CD4-positive, alpha-beta T cell (primary cell): ENCODE measurements at regions not wholly inside any gene's neighbourhood (a gene's known extent, or its start where the extent isn't known, plus 50 kb on each side); places are given as distances from the start of the nearest gene placed in this dataset.

Experiments
- ATAC-seq: fragments of 200-7000 bp; cut with Tn5 transposase; one replicate; pipeline ENCODE4 v1.10.0; 2022; ENCODE audit warnings: mild to moderate bottlenecking; ENCODE audit not compliant: poor library complexity
- CTCF ChIA-PET: fragments of 350-600 bp; sonication (Branson Sonifier 250); formaldehyde crosslinking; loops from one replicate; lab custom pipeline; 2021; ENCODE audit warnings: antibody characterized with exemption, inconsistent platforms; lab: Charles Lee
- POLR2A ChIA-PET: fragments of 350-600 bp; sonication (Branson Sonifier 250); formaldehyde crosslinking; loops from one replicate; lab custom pipeline; 2021; ENCODE audit warnings: antibody characterized with exemption, inconsistent platforms; lab: Charles Lee
- DNase-seq, 14 experiments: peaks; one replicate each; pipeline ENCODE4 v3.0.0-alpha.2; 2013 to 2020; ENCODE audit warnings: mixed read lengths in 2 of 14
- H3K27ac ChIP-seq, 2 donors: one replicate each; pipeline versions ENCODE4 v1.5.1 to v1.7.0; 2013; ENCODE audit warnings: low read length in 2 of 2, low read depth in 1 of 2, mild to moderate bottlenecking in 1 of 2
- H3K27me3 ChIP-seq, 2 experiments: 1 replicate in 1 of 2; 2 replicates in 1 of 2; pipeline versions ENCODE4 v1.6.1 to v1.7.0; 2013; ENCODE audit warnings: low read length in 2 of 2, control low read depth in 1 of 2, mild to moderate bottlenecking in 1 of 2, moderate library complexity in 1 of 2; ENCODE audit not compliant: insufficient read depth in 2 of 2, control insufficient read depth in 1 of 2
- H3K36me3 ChIP-seq: one replicate; pipeline ENCODE4 v1.6.1; 2013; ENCODE audit warnings: low read length, control low read depth; ENCODE audit not compliant: insufficient read depth
- H3K4me1 ChIP-seq: one replicate; pipeline ENCODE4 v1.6.1; 2013; ENCODE audit warnings: low read length, control low read depth; ENCODE audit not compliant: insufficient read depth
- H3K4me3 ChIP-seq: one replicate; pipeline ENCODE4 v1.5.1; 2013; ENCODE audit warnings: mild to moderate bottlenecking, low read length, moderate library complexity
- H3K9me3 ChIP-seq, 2 experiments: 1 replicate in 1 of 2; 2 replicates in 1 of 2; pipeline versions ENCODE4 v1.6.1 to v1.7.0; 2013; ENCODE audit warnings: low read length in 2 of 2, mild to moderate bottlenecking in 2 of 2, control low read depth in 1 of 2, moderate library complexity in 1 of 2; ENCODE audit not compliant: control insufficient read depth in 1 of 2, insufficient read depth in 1 of 2
- H3K27ac Mint-ChIP-seq: one replicate; pipeline ENCODE4 v1.8.0; 2020; ENCODE audit warnings: mixed read lengths
- H3K27me3 Mint-ChIP-seq: one replicate; pipeline ENCODE4 v1.8.0; 2021; ENCODE audit warnings: mixed read lengths
- H3K36me3 Mint-ChIP-seq: one replicate; pipeline ENCODE4 v1.8.0; 2021; ENCODE audit warnings: low read depth, mixed read lengths
- H3K4me1 Mint-ChIP-seq: one replicate; pipeline ENCODE4 v1.8.0; 2021; ENCODE audit warnings: low read depth, mixed read lengths
- H3K4me3 Mint-ChIP-seq: one replicate; pipeline ENCODE4 v1.8.0; 2020; ENCODE audit warnings: mild to moderate bottlenecking, mixed read lengths
- H3K9me3 Mint-ChIP-seq: one replicate; pipeline ENCODE4 v1.8.0; 2020; ENCODE audit warnings: mixed read lengths
- CTCF ChIP-seq: fragments of 200-600 bp; IDR thresholded peaks from one replicate; pipeline ENCODE4 v1.8.0; 2022; ENCODE audit warnings: antibody characterized with exemption, mild to moderate bottlenecking
- intact Hi-C, 2 experiments: fragments of 100-400 bp; cut with DNase I in 1 of 2; cut with micrococcal nuclease in 1 of 2; formaldehyde crosslinking; loops; one replicate each; pipeline versions ENCODE4 v1.15.1 to v1.9.0; 2023 to 2025; cut with DNase I, micrococcal nuclease

DNA sequence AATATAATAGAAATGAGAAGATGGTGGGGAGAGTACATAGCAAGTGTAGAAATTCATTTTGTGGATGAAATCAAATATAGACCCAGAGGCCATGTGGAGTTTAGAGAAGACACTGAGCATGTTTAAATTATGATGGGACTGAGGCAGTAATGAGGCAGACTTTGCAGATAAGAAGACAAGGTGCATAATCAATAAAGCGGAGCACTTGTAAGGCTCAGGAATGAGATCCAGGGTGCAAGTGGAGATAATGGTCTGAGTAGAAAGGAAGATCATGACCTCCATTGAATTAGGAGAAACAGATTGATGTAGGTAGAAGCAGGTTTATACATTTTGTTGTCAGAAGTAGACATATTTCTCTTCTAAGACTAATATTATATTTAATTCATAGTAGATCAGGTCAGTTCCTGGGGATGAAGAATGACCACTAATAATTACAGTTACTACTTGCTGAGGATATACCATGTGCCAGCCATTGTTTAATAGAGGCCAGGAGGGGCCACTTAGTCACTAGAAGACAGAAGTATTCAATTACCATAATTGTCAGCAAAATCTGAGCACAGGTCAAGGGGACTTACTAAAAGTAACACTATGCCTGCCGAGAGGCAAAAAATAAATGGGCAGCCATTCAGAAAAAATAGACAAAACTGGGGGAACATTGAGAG, 479.8 kb downstream of the DNAH5 start:
- CTCF ChIA-PET = no interaction called here
- H3K4me1 Mint-ChIP-seq = no peaks in the 10 kb centered on the region
- no peak overlapping the region for H3K4me3 Mint-ChIP-seq
- H3K36me3 Mint-ChIP-seq = no peaks in the 10 kb centered on the region
- POLR2A ChIA-PET = no interaction called here
- Histone ChIP-seq H3K4me3 (no peak overlapping the region), H3K9me3 (peaks cover 0 to 5% of the 10 kb centered on the region in 2 experiments), H3K27ac (no peak overlapping the region), H3K36me3 (no peaks in the 10 kb centered on the region), H3K4me1 (no peaks in the 10 kb centered on the region), H3K27me3 (no peaks in the 10 kb centered on the region)
- no peak overlapping the region for H3K27ac Mint-ChIP-seq
- ATAC-seq (no peak), DNase-seq (no peak)
- intact Hi-C loops = no loop called here
- no peak for TF ChIP-seq CTCF
- H3K9me3 Mint-ChIP-seq = peaks cover 15% of the 10 kb centered on the region
- H3K27me3 Mint-ChIP-seq = no peaks in the 10 kb centered on the region

DNA sequence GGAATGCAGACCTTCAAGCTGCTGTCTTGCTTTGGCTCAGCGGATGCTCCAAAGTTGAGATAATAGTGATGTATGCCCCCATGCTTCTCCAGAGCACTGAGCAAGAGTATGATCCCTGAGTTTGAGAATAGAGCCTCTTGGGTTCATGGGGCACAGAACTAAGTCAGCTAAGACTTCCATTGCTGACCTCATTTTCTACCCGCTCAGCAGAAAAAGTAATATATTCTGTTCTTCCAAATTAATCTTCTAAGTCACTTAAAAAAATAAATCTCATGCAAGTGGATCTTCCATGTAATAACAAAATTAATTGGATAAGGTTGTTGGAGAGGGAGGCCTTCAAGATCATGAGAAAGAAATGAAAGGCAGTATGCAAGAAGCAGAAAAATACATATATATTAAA, 483.9 kb downstream of the DNAH5 start:
- Histone ChIP-seq H3K4me1 (no peaks in the 10 kb centered on the region), H3K27me3 (no peaks in the 10 kb centered on the region), H3K36me3 (no peaks in the 10 kb centered on the region), H3K27ac (no peak overlapping the region), H3K9me3 (no peaks in the 10 kb centered on the region), H3K4me3 (no peak overlapping the region)
- Mint-ChIP-seq H3K27me3 (no peaks in the 10 kb centered on the region), H3K9me3 (peaks cover 19% of the 10 kb centered on the region), H3K4me1 (no peaks in the 10 kb centered on the region), H3K4me3 (no peak overlapping the region), H3K36me3 (no peaks in the 10 kb centered on the region), H3K27ac (no peak overlapping the region)
- ChIA-PET CTCF (no interaction called here), POLR2A (no interaction called here)
- intact Hi-C loops = no loop called here
- DNase-seq = no peak
- no peak for ATAC-seq
- TF ChIP-seq CTCF = no peak

DNA sequence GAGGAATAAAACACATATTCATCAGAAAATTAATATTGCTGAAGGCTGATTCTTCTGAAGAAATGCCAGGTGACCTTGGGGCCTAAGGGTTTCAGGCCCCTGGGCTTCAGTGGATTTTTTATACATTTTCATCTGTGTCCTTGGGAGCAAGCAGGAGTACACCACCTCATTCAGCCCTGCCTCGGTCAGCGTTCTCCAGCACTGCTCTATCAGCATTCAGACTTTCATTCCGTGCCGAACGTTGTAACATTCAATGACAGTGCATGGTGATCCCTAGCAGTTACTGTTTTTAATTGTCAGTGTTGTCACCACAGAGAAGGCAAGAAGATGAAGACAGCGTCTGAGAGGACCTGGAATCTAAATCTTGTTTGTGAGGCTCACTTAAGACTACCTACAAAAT, 490.4 kb downstream of the DNAH5 start:
- no peaks in the 10 kb centered on the region for H3K36me3 ChIP-seq
- H3K27me3 ChIP-seq = no peaks in the 10 kb centered on the region
- no peaks in the 10 kb centered on the region for H3K4me1 ChIP-seq
- TF ChIP-seq CTCF = no peak
- no peaks in the 10 kb centered on the region for H3K9me3 ChIP-seq
- H3K27ac Mint-ChIP-seq = no peak overlapping the region
- intact Hi-C loops = no loop called here
- H3K4me1 Mint-ChIP-seq = no peaks in the 10 kb centered on the region
- ChIA-PET CTCF (no interaction called here), POLR2A (no interaction called here)
- DNase-seq = no peak
- H3K36me3 Mint-ChIP-seq = no peaks in the 10 kb centered on the region
- H3K4me3 ChIP-seq = no peak overlapping the region
- H3K27me3 Mint-ChIP-seq = no peaks in the 10 kb centered on the region
- no peak overlapping the region for H3K27ac ChIP-seq
- ATAC-seq = no peak
- H3K4me3 Mint-ChIP-seq = no peak overlapping the region
- H3K9me3 Mint-ChIP-seq = peaks cover 12% of the 10 kb centered on the region
